ENCODE measurements at regions not wholly inside any gene's neighbourhood (a gene's known extent, or its start where the extent isn't known, plus 50 kb on each side); places are given as distances from the start of the nearest gene placed in this dataset.
A peak's percentile ranks its signal among the peaks of the same experiment; 100 is the strongest.

DNA sequence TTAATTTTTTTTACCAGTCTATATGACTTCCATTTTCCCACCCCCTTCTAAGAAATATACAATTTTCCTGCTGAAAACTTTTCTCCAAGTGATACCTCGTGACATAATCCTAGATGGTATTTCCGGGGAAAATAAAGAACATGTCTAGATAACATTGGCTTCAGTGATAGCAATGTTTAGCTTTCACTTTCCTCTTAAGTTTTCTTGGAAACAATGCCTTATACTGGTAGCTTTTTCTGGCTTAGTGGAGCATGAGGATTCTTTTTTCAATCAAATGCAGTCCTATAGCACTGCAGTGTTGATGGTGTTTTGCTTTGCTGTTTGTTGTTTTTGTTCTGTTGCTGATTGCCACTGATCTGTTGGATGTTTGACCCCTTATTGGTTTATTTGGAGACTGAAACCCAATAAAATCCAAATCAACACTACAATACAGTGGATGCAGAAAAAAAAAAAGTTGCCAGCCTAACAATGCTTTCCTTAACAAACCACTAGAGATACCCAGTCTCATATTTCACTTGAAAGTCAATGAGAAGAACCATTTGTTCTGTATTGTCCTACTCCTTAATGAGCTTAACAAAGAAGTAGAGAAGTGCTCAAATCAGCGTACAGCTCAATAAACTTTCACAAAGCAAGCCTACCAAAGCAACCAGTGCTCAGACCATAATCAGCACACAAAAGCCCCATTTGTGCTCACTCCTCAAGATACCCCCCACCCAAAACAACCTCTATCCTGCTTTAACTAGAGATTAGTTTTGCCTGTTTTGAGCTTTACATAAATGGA lies 74.2 kb upstream of the GRAMD2B start:
- TF ChIP-seq CTCF (conservative IDR thresholded peaks at IDR 0.05), result no peak
- H3K27ac ChIP-seq, result no peak overlapping the region

- H3K27ac ChIP-seq, result no peak overlapping the region
- TF ChIP-seq CTCF (conservative IDR thresholded peaks at IDR 0.05), result no peak
Observed at GRCh38 chr5:126351153-126351552, 72.1 kb upstream of the GRAMD2B start.

DNA sequence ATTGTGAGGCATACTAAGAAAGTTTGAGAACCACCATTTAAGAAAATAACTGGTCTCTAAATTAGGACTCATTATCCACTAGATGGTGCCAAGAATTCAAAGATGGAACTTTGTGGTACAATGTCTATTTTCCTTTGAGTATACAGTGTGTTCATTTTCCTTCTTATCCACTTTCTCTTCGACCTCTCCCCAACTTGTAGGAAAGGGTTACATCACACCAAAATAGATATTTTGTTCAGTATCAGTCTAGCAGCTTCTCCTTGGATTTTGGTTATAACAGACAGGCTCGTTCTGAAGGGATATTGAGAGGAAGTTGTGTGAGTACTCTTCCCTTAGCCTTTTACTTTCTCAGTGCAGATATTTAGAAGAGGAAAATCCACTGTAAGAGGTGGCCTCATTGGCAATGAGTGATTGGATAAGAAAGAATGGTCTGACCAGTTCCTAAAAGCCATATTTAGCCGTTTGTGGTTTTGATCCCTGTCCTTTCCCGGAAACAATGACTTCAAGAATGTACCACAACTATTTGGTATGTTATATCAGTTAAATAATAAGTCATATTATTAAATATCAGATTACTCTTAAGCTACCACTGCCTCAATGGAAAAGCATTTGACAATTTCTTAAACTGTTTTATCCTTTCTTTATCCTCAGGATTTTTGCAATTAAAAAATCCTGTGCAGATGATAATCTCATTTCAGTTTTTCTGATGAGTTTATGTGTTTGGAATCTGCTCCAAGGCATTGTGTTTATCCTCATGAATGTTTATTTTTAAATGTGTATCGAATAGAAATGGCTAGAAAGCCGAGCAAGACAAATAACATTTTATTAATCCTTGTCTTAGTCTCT lies 69.0 kb upstream of the GRAMD2B start:
- peak overlapping the region; percentile 58 for H3K27ac ChIP-seq
- TF ChIP-seq CTCF (conservative IDR thresholded peaks at IDR 0.05), result peak; percentile 78

- no peak for TF ChIP-seq CTCF (conservative IDR thresholded peaks at IDR 0.05)
- H3K27ac ChIP-seq, result peak overlapping the region; percentile 58
Observed at GRCh38 chr5:126354858-126355731, 68.1 kb upstream of the GRAMD2B start.

- TF ChIP-seq CTCF (conservative IDR thresholded peaks at IDR 0.05), result no peak
- H3K27ac ChIP-seq, result peak overlapping the region; percentile 58
Observed at GRCh38 chr5:126355940-126356339, 67.3 kb upstream of the GRAMD2B start.

DNA sequence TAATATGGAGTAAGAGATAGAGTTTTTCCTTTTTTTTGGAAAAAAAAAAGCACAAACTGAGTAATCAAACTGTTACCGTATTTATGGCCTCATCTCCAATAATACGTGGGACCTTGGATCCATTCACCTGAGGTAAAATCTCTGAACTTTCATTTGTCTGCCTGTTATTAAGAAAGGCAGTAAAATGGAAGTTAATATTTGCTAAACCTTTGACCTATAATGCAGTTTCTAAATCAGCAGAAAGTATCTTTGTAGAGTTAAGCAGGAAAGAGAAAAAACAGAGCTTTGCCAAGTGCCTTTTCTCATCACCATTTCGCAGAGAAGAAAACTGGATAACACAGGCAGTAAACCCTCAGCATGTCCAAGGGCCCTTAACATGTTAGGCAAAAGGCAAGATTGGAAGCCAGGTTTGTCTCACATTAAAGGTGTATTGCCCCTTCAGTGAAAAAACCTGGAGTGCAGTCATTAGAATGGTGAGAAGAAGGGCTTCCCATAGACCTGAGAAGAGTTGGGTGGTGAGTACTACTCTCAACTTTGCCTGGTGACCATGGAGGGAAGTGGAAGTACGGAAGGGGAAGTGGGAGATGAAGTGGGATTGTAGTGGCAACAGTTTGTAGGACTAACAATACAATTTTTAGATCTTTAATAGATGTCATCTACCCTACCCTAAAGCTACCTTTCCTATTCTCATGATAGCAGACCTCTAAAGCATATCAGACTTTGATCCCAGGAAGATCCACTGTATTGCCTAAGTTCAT lies 65.4 kb upstream of the GRAMD2B start:
- H3K27ac ChIP-seq, result peak overlapping the region; percentile 58
- TF ChIP-seq CTCF (conservative IDR thresholded peaks at IDR 0.05), result no peak

Data from VCaP (cell line).